IPS-NIHi7 (cell line): ENCODE measurements at regions not wholly inside any gene's neighbourhood (a gene's known extent, or its start where the extent isn't known, plus 50 kb on each side); places are given as distances from the start of the nearest gene placed in this dataset.
A peak's percentile ranks its signal among the peaks of the same experiment; 100 is the strongest.

Experiments used
- DNase-seq: peaks from one replicate; pipeline ENCODE4 v3.0.0; 2012; ENCODE audit warnings: mixed read lengths; ENCODE audit errors: extremely low spot score

- DNase-seq = no peak
These were observed 644.6 kb upstream of the RAB6C start for GRCh38 chr2:129334696-129335410.

- DNase-seq = no peak
These were observed 643.2 kb upstream of the RAB6C start for GRCh38 chr2:129336276-129336675.

DNA sequence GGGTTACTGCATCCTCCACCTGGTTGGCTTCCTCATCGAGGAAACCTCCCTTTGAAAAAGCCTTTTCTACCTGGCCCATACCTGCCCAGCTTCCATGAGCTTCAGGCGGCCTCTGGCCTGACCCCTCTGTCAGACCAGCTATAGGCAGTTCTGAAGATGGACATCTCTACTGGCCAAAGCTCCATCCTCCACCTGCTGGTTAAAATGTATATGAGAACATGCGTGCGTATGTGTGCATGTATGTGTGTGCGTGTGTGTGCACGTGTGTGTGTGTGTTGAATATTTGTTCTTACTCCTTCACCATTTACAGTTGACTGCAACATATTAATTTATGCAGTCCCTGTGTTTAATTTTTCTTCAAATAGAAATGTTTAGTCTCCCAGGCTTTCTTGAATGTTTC is 642.4 kb upstream of the RAB6C start:
- DNase-seq = no peak

GRCh38 chr2:129345540-129345939 is 633.9 kb upstream of the RAB6C start:
- DNase-seq = no peak

- no peak for DNase-seq
These were observed 631.8 kb upstream of the RAB6C start for GRCh38 chr2:129347486-129348217.

DNA sequence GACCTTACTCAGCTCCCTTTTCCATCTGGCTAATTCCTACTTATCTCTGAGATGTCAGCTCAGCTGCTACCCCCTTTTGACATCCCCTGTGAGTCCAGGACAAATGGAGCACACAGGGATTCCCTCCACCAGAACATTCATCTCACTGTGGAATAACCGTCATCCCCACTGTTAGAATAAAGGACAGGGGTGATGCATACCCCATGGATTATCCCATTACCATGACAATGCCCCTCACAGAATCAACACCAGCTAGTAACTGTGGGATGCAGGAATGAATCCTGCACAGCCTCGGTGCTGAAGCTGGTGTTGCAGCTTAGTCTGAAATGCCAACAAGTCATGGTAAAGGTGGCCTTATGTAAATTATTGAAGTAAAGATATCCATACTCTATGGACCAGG is 624.8 kb upstream of the RAB6C start:
- no peak for DNase-seq

- DNase-seq = no peak
These were observed 617.8 kb upstream of the RAB6C start for GRCh38 chr2:129361688-129362087.

GRCh38 chr2:129366263-129366662 is 613.2 kb upstream of the RAB6C start:
- no peak for DNase-seq

GRCh38 chr2:129367107-129367506 is 612.4 kb upstream of the RAB6C start:
- no peak for DNase-seq

DNA sequence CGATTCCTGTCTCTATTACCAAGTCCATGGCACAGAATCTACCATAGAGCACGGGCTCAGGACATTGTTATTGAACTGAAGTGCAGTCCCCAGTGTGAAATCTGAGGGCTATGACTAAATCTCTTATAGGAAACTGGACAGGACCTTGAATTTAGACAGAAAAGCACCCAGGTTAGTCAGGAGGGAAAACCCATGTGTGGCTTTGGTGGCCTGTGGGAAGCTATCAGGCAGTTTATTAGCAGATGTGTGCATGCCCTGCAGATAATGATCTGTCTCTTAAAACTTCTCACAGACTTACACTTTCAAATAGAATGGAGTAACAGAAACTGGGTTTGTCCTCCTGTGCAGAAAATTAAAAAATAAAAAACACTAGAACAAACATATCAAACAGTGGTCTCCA is 610.0 kb upstream of the RAB6C start:
- DNase-seq = no peak

- no peak for DNase-seq
These were observed 605.0 kb upstream of the RAB6C start for GRCh38 chr2:129374452-129374851.

- no peak for DNase-seq
These were observed 603.6 kb upstream of the RAB6C start for GRCh38 chr2:129375632-129376425.

DNA sequence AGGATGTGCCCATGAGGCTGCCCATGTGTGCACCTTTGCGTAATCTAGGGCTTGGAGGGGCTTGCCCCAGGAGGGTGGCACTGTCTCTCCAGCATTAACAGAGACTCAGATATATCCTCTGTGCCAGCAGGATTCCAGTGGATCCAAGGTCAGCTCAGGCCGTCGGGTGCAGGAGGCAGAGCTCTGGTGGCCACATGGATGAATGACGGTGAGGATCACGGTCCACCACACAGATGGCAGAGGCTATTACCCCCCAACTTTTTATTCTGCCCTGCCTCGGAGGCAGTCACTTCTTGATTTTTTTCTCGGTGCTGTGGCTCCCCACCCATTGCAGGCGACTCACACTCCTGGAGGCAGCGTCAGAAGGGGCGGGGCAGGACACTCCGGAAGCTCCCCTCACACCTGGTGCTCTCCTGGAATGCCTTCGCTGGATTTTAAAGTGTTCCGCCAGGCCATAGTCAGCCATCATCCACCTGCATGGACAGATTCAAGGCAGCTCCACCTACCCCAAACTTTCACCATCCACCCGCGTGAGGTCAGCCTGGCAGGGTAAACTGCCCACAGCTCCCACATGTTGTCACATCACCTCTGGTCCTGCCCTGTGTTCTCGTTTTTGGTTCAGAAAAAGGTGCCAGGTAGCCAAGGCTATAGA is 602.9 kb upstream of the RAB6C start:
- DNase-seq = no peak

DNA sequence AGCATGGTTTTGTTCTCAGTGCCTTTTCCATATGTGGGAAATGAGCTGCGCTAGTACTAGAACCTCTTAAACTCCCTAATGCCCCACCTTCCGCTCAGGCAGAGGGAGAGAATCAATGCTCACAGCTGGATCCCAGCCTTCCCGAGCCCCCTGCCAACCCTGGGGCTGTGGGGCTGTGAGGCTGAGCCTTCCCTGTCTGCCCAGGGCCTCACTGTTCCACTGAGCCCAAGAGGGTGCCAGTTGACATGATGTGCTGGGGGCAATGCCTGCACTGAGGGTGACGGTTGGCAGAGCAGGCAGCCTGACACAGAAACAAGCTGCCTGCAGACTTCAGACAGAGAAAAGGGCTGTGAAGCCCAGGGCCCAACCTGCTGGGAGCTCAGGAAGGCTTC is 602.4 kb upstream of the RAB6C start:
- no peak for DNase-seq

GRCh38 chr2:129378186-129378585 is 601.3 kb upstream of the RAB6C start:
- DNase-seq = no peak

- no peak for DNase-seq
These were observed 600.1 kb upstream of the RAB6C start for GRCh38 chr2:129379411-129379810.

DNA sequence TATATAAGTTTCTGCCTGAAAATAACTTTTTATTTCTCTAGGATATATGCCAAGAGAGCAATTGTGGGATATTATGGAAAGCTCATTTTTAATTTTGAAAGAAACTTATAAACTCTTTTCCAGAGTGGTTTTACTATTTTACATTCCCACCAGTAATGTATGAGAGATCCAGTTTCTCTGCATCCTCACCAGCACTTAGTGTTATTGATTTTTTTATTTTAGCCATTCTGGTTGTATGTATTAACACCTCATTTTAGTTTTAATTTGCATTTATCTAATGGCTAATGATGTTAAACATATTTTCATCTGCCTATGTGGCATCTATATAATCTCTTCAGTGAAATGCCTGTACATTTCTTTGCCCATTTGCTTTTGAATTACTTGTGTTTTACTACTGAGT is 597.7 kb upstream of the RAB6C start:
- no peak for DNase-seq

DNA sequence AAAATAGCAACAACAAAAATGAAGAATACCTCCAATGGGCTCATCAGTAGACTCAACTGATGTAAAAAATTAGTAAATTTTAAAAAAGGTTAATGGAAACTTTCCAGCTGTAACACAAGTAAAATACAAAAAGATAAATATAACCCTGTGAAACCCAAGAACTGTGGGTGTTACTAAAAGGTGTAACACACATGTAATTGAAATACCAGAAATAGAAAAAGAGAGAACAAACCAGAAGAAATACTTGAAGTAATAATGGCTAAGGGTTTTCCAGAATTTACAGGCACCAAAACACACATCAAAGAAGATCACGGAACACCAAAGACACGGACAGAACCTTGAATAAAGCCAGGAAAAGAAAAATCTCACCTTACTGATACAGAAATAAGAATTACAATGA is 590.6 kb upstream of the RAB6C start:
- no peak for DNase-seq

DNA sequence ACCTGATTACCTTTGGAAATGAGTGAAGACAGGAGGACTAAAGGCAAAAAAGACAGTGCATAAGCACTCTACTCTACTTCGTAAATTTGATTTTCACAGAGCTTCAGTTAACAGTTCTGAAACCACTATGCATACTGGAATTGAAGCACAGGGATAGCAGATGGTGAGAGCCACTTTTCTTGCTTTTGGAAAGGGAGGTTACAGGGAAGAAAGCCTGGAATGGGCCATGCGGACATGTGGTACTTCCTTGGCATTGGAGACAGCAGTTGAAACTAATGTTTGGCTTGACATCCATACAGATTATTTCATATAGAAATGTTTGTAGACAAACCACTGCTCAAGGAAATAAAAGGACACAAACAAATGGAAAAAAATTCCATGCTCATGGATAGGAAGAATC is 585.6 kb upstream of the RAB6C start:
- no peak for DNase-seq

GRCh38 chr2:129396980-129397599 is 582.4 kb upstream of the RAB6C start:
- peak; percentile 76 for DNase-seq

- no peak for DNase-seq
These were observed 578.6 kb upstream of the RAB6C start for GRCh38 chr2:129400826-129401225.

- DNase-seq = no peak
These were observed 577.4 kb upstream of the RAB6C start for GRCh38 chr2:129402076-129402475.
